HepG2 (cell line): ENCODE measurements at regions not wholly inside any gene's neighbourhood (a gene's known extent, or its start where the extent isn't known, plus 50 kb on each side); places are given as distances from the start of the nearest gene placed in this dataset.
A peak's percentile ranks its signal among the peaks of the same experiment; 100 is the strongest.

ENCODE experiments used
- ATAC-seq: fragments of 200-7000 bp; cut with Tn5 transposase; 3 replicates; pipeline ENCODE4 v1.9.1; 2020; ENCODE audit warnings: mild to moderate bottlenecking, moderate library complexity
- BruUV-seq: library from RNA; stranded (reverse); fragments of 400-500 nt; replicated peaks from 2 replicates; lab custom pipeline; 2021; lab: Mats Ljungman, UMichigan
- CTCF ChIA-PET: fragments of 300-600 bp; formaldehyde crosslinking; extraction: SDS; loops from one replicate; lab custom pipeline; 2021; ENCODE audit warnings: low total read pairs, inconsistent platforms, low intra/inter-chr PET ratio; lab: Yijun Ruan, JAX
- POLR2A ChIA-PET: fragments of 350-600 bp; sonication (Branson Sonifier 250); formaldehyde crosslinking; loops from one replicate; lab custom pipeline; 2020; ENCODE audit warnings: antibody characterized with exemption, inconsistent platforms; lab: Yijun Ruan, JAX
- DNase-seq: peaks from one replicate; pipeline ENCODE4 v3.0.0-alpha.2; 2015; ENCODE audit warnings: low spot score
- FAIRE-seq: peaks from 3 replicates; lab custom pipeline; 2011; peaks lifted over from hg19 to GRCh38; lab: Jason Lieb, UNC
- H2AFZ ChIP-seq: one replicate; pipeline ENCODE4 v1.6.1; 2011; ENCODE audit warnings: low read length, inconsistent platforms
- H3K27ac ChIP-seq: fragments of 300-600 bp; 3 replicates; pipeline ENCODE4 v1.8.0; 2011; ENCODE audit warnings: mixed run types, mild to moderate bottlenecking, mixed read lengths, low read length, inconsistent platforms; ENCODE audit not compliant: insufficient read depth; ENCODE audit errors: extremely low read length
- H3K27me3 ChIP-seq, 2 experiments: fragments of 200-600 bp in 1 of 2; 2 replicates in 1 of 2; 3 replicates in 1 of 2; pipeline versions ENCODE4 v1.6.0 to v1.8.0; 2011; ENCODE audit warnings: low read length in 2 of 2, mild to moderate bottlenecking in 2 of 2, moderate library complexity in 2 of 2, inconsistent platforms in 1 of 2; ENCODE audit not compliant: insufficient read depth in 2 of 2, control insufficient read depth in 1 of 2
- H3K36me3 ChIP-seq, 2 experiments: fragments of 200-600 bp in 1 of 2; replicated peaks in 1 of 2; 2 replicates in 1 of 2; 3 replicates in 1 of 2; pipeline versions ENCODE4 v1.5.1 to v1.8.0; 2011; ENCODE audit warnings: low read length in 2 of 2, inconsistent platforms in 1 of 2; ENCODE audit not compliant: insufficient read depth in 2 of 2, control insufficient read depth in 1 of 2
- H3K4me1 ChIP-seq: 2 replicates; pipeline ENCODE4 v1.5.1; 2012; ENCODE audit warnings: low read length, inconsistent platforms; ENCODE audit not compliant: insufficient read depth
- H3K4me2 ChIP-seq: 2 replicates; pipeline ENCODE4 v1.6.0; 2011; ENCODE audit warnings: low read depth, low read length, inconsistent platforms
- H3K4me3 ChIP-seq, 3 experiments: fragments of 200-600 bp in 1 of 3; sonication (generic), shearing (Covaris generic) in 1 of 3; replicated peaks in 1 of 3; 2 replicates each; pipeline ENCODE4 v1.5.1; 2011 to 2016; ENCODE audit warnings: low read length in 3 of 3, inconsistent platforms in 2 of 3, low read depth in 2 of 3, mild to moderate bottlenecking in 2 of 3, control low read depth in 1 of 3, mixed read lengths in 1 of 3; ENCODE audit not compliant: insufficient read depth in 1 of 3
- H3K79me2 ChIP-seq: one replicate; pipeline ENCODE4 v1.6.1; 2011; ENCODE audit warnings: low read length, inconsistent platforms; ENCODE audit not compliant: insufficient read depth
- H3K9ac ChIP-seq: 2 replicates; pipeline ENCODE4 v1.6.0; 2011; ENCODE audit warnings: mild to moderate bottlenecking, low read depth, low read length, inconsistent platforms; ENCODE audit not compliant: insufficient read depth
- H3K9me3 ChIP-seq: 2 replicates; pipeline ENCODE4 v1.5.1; 2012; ENCODE audit warnings: mild to moderate bottlenecking, low read length
- H4K20me1 ChIP-seq: 2 replicates; pipeline ENCODE4 v1.6.0; 2011; ENCODE audit warnings: inconsistent platforms, mild to moderate bottlenecking, low read length, moderate library complexity; ENCODE audit not compliant: insufficient read depth
- CEBPB ChIP-seq: IDR thresholded peaks from 2 replicates; pipeline ENCODE4 v1.6.1; 2011; ENCODE audit warnings: low read depth, low read length, improper control_type of control experiment, borderline replicate concordance
- CREB3 ChIP-seq: sonication (generic); formaldehyde crosslinking; IDR thresholded peaks from 2 replicates; pipeline ENCODE4 v1.5.0; 2020; ENCODE audit warnings: missing genetic modification reagents
- KDM5A ChIP-seq: fragments of 200-600 bp; sonication (generic); IDR thresholded peaks from 2 replicates; pipeline ENCODE4 v1.7.0; 2018; ENCODE audit warnings: antibody characterized with exemption, mild to moderate bottlenecking, low read length, borderline replicate concordance
- MAFF ChIP-seq: IDR thresholded peaks from 2 replicates; pipeline ENCODE4 v1.6.1; 2011; ENCODE audit warnings: low read depth, low read length, improper control_type of control experiment
- POGK ChIP-seq: sonication (generic); formaldehyde crosslinking; conservative IDR thresholded peaks from 2 replicates; pipeline ENCODE4 v1.8.0; 2022; ENCODE audit warnings: mild to moderate bottlenecking, moderate library complexity, missing genetic modification reagents
- TBX3 ChIP-seq: fragments of 450-650 bp; IDR thresholded peaks from 2 replicates; pipeline ENCODE4 v1.6.1; 2017; ENCODE audit warnings: antibody characterized with exemption, mild to moderate bottlenecking, inconsistent platforms, borderline replicate concordance
- ZBTB39 ChIP-seq: sonication (generic); formaldehyde crosslinking; IDR thresholded peaks from 2 replicates; pipeline ENCODE4 v1.5.0; 2020; ENCODE audit warnings: missing genetic modification reagents
- ZIK1 ChIP-seq: sonication (generic); formaldehyde crosslinking; IDR thresholded peaks from 2 replicates; pipeline ENCODE4 v1.5.0; 2020; ENCODE audit warnings: mild to moderate bottlenecking, low read depth, missing genetic modification reagents, borderline replicate concordance
- ZNF207 ChIP-seq: fragments of 450-650 bp; IDR thresholded peaks from 2 replicates; pipeline ENCODE4 v1.6.1; 2016; ENCODE audit warnings: antibody characterized with exemption, borderline replicate concordance
- ZNF510 ChIP-seq: sonication (generic); formaldehyde crosslinking; IDR thresholded peaks from 2 replicates; pipeline ENCODE4 v1.4.0; 2020; ENCODE audit warnings: low read depth, mild to moderate bottlenecking, missing genetic modification reagents
- ZNF530 ChIP-seq: sonication (generic); formaldehyde crosslinking; IDR thresholded peaks from 2 replicates; pipeline ENCODE4 v1.5.0; 2020; ENCODE audit warnings: low read depth, mild to moderate bottlenecking, missing genetic modification reagents
- ZNF775 ChIP-seq: sonication (generic); formaldehyde crosslinking; IDR thresholded peaks from 2 replicates; pipeline ENCODE4 v1.4.0; 2020; ENCODE audit warnings: missing genetic modification reagents, mild to moderate bottlenecking, moderate library complexity, borderline replicate concordance
- ZNF816 ChIP-seq: sonication (generic); formaldehyde crosslinking; IDR thresholded peaks from 2 replicates; pipeline ENCODE4 v1.8.0; 2022; ENCODE audit warnings: missing genetic modification reagents, mild to moderate bottlenecking, borderline replicate concordance
- WGBS: methylation state at CpG from one replicate; pipeline ENCODE4 v1.1.6; 2017; ENCODE audit warnings: low lambda C conversion rate; 5-methylcytosine and 5-hydroxymethylcytosine counted together
- in situ Hi-C: cut with HindIII; loops from 2 replicates; pipeline ENCODE4 v1.10.0; 2017; ENCODE audit warnings: low pct_unique_long_range_greater_than_20kb; ENCODE audit not compliant: extremely low pct_ligation_motif_present
- intact Hi-C: fragments of 100-400 bp; cut with micrococcal nuclease; formaldehyde crosslinking; loops from one replicate; pipeline ENCODE4 v1.10.0; 2022; ENCODE audit not compliant: unreplicated experiment

- WGBS = 18% methylated on average over 2 of the region's 2 CpGs
- Histone ChIP-seq H4K20me1 (no peaks in the 10 kb centered on the region), H3K9me3 (no peaks in the 10 kb centered on the region), H3K4me2 (no peak overlapping the region), H2AFZ (no peak overlapping the region), H3K4me3 (no peak overlapping the region), H3K9ac (no peak overlapping the region), H3K27ac (no peak overlapping the region), H3K36me3 (no peaks in the 10 kb centered on the region), H3K27me3 (no peaks in the 10 kb centered on the region), H3K79me2 (no peaks in the 10 kb centered on the region), H3K4me1 (no peaks in the 10 kb centered on the region)
- no peak for DNase-seq
- FAIRE-seq = no peak
- in situ Hi-C loops (no loop called here), intact Hi-C loops (no loop called here)
- ATAC-seq = no peak
- no TSS peak for BruUV-seq
- no peak for TF ChIP-seq ZNF207
- peak; percentile 16; the same call in 1 of the 2 replicates for TF ChIP-seq CEBPB
- CTCF ChIA-PET = no interaction called here
- POLR2A ChIA-PET = no interaction called here
These were observed 608.1 kb upstream of the FAM241A start for GRCh38 chr4:111537165-111537564.

- no TSS peak for BruUV-seq
- Histone ChIP-seq H3K9ac (no peak overlapping the region), H3K4me2 (no peak overlapping the region), H3K36me3 (no peaks in the 10 kb centered on the region), H2AFZ (no peak overlapping the region), H3K4me1 (no peaks in the 10 kb centered on the region), H4K20me1 (no peaks in the 10 kb centered on the region), H3K79me2 (no peaks in the 10 kb centered on the region), H3K27ac (no peak overlapping the region)
- CTCF ChIA-PET = no interaction called here
- DNase-seq (no peak), FAIRE-seq (no peak)
- WGBS = 19% methylated on average over 3 of the region's 3 CpGs
- in situ Hi-C loops = no loop called here
- TF ChIP-seq MAFF = no peak
- TF ChIP-seq POGK (CRISPR knock-in tag) = no peak
- no peak for TF ChIP-seq ZBTB39 (CRISPR knock-in tag)
- TF ChIP-seq CREB3 (CRISPR knock-in tag) = no peak
- TF ChIP-seq ZNF530 (CRISPR knock-in tag) = no peak
- no peak for TF ChIP-seq TBX3
- TF ChIP-seq ZNF510 (CRISPR knock-in tag) = no peak
- no peak for TF ChIP-seq ZNF775 (CRISPR knock-in tag)
- no peak for TF ChIP-seq KDM5A
- no peak for TF ChIP-seq ZIK1 (CRISPR knock-in tag)
- no peak for TF ChIP-seq ZNF816 (CRISPR knock-in tag)
- TF ChIP-seq, all 625 proteins: peak for 0
- intact Hi-C loops = no loop called here
- no peak for ATAC-seq
- POLR2A ChIA-PET = no interaction called here
- H3K27me3 ChIP-seq = no peaks in the 10 kb centered on the region
- H3K9me3 ChIP-seq = no peaks in the 10 kb centered on the region
- H3K4me3 ChIP-seq = no peak overlapping the region
These were observed 607.4 kb upstream of the FAM241A start for GRCh38 chr4:111537871-111538270.
